HG02973 (cell line): ENCODE measurements at regions not wholly inside any gene's neighbourhood (a gene's known extent, or its start where the extent isn't known, plus 50 kb on each side); places are given as distances from the start of the nearest gene placed in this dataset.
A peak's percentile ranks its signal among the peaks of the same experiment; 100 is the strongest.
"Not testable (repeated sequence)": the region's sequence is repeated elsewhere in the genome, so short reads cannot be mapped to it uniquely, and the experiment has no call there.

Experiments
- ATAC-seq: cut with Tn5 transposase; IDR thresholded peaks from one replicate; pipeline ENCODE4 v1.9.1; 2021; ENCODE audit warnings: moderate library complexity; ENCODE audit not compliant: unreplicated experiment

DNA sequence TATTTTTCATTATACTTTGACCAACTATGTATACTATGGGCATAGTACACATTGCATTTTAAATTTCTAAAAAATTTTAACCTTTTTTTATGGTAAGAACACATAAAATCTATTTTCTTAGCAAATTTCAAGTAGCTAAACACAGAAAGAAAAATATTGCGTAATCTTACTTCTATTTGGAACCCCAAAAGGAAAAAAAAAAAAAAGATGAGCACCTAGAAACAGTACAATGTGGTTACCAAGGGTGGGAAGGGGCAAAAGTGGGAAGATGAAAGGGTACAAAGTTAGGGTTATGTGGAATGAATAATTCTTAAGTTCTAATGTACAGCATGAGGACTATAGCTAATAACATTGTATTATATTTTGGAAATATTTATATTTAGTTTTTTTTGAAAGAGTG lies 205.0 kb upstream of the EPHA4 start:
- no peak for ATAC-seq

GRCh38 chr2:221775096-221775495 lies 203.0 kb upstream of the EPHA4 start:
- ATAC-seq: no peak

- ATAC-seq: no peak
Observed at GRCh38 chr2:221774136-221774535, 202.0 kb upstream of the EPHA4 start.

DNA sequence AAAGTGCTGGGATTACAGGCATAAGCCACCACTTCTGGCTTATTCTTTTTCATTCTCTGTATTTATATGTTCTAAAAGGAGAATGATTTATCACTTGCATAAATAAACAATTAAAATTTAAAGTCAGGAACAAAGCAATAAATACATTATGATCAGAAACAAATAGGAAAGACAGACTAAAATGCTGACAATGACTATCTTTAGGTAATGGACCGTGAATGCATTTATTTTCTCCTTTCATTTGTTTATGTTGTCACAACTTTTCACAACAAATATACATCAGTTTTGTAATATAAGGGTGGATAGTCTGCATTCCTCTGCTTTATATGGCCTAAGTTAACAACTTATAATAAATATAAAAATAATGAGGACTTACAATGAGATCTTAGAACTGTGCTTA lies 199.2 kb upstream of the EPHA4 start:
- ATAC-seq: no peak

DNA sequence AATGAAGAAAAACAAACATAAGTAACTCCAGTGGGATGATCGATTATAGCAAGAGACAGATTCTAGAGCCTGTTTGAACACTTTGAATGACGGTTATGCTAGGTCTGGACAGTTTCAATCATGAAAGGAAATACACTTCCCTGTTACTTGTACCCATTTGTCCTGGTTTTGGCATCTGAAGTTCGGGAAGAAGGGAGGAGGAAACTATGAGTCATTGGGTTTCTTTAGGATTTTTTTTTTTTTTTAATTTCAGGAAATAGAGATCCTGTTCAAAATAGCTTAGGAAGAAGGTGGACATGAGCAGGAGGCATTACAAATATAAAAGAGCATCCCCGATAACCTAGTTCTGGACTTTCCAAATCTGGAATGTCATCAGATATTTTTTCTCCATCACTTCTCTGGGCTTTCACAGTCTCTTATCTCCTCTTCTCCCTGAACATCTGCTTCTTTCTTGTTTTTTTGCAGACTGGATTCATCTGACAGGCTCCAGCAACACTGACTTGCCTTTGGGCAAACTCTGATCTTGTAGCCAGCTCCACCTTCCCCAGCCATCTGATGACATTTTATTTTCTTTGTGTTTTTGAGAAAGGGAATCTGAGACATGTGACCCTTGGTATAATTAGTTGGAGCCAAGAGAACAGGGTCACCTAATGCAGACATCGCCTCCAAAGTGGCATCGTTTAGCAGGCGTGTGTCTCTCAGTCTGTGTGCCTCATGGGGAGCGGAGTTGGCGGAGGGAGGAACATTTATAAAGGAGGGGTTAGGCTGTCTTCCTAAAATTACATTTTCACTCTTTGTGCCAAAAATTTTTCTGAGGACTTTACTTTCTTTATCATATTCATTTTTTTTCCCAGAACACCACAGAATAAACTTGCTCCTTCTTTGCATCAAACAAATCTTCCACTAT lies 195.3 kb upstream of the EPHA4 start:
- ATAC-seq: no peak

DNA sequence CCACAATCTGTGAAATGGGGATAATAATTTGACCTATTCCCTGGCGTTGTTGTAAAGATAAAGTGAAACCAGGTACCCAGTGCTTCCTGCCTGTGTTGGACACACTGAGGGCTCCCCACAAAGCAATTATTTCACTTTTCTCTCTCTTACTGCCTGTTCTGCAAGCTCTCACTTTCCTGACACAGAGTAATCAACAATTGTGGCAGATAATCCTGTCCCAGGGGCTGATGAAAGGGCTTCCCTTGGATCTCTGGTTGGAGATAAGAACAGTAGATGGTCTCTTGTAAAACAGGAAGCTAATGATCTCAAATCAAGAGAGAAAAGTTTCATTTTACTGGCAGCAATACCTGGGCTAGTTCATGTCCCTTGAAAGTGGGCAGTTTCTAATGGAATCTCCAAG lies 190.4 kb upstream of the EPHA4 start:
- ATAC-seq: no peak

DNA sequence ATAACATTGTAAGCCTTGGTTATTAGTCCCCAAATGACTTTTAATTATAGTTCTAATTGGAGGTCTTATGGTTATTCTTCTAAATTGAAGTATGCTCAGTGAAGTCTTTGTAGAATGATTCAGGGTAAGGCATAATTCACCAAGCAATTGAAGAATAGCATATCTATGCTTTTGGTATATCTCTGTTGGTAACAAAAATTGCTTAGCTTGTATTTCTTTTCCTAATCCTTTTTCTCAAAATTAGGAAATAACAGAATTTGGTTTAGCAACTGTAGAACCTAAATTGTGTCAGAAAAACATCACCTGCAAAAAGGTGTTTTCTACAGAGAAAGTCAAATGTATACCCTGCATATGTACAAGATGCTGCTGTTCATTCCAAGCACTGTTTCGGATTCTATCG lies 189.2 kb upstream of the EPHA4 start:
- ATAC-seq: no peak

DNA sequence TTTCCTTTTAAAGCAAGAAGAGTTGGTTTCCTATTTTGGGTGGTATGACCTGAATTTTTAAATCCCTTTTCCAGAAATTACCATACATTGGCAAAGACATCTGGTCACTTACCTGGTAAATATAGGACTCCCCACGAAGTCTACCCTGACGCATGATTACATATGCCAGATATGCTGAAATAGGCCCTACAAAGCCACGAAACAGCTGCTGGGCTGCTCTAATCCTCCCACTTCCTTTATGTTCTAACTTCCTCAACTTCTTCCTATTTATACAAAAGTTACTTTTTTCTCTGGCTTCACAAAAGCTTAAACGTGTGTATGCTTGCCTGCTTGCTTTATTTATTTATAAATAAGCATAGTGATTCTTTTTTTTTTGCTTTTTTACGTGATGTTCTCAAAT lies 186.0 kb upstream of the EPHA4 start:
- ATAC-seq: no peak

GRCh38 chr2:221753401-221753800 lies 181.3 kb upstream of the EPHA4 start:
- ATAC-seq: no peak

GRCh38 chr2:221752781-221753180 lies 180.7 kb upstream of the EPHA4 start:
- ATAC-seq: no peak

DNA sequence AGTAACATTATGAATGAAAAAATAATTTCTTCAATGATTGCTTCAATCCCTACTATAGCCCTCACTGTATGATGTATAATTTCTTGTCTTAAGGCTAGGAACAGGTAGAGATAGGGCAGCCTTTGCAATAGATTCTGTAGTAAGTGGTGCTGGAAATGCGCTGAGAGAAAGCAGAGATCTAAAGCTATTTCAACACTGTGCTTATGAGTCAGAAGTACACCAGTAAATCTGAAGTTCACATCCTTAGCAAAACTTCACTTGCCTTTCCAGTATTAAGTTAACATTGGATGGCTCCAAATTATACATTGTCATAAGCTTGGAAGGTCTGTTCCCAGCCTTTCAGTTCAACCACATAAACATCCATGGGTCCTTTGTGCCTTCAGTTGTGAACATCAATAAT lies 178.2 kb upstream of the EPHA4 start:
- ATAC-seq: no peak

DNA sequence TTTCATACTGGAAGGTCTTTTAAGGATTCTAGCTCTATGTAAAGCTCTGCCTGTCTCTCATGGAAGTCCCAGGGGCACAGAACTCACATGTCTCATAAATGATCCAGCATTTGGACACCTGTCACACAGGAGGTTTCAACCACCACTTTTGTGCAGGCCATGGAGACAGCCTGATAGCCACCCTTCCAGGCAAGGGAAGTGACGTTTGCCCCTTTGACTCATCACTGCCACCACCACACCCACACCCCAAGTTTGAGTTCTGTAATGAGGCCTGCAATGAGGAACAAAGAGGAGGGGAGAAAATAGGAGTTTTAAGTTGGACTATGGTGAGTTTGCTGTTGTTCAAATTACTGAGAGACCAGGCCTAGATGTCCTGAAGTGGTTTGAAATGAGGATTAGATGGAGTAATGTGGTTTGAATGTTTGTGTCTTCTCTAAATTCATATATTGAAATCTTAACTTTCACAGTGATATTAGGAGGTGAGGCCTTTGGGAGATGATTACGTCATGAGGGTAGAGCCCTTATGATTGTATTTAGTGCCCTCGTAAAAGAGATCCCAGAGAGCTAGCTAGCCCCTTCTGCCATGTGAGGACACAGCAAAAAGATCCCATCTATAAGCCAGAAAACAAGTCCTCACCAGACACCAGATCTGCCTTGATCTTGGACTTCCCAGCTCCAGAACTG lies 175.3 kb upstream of the EPHA4 start:
- peak; percentile 96 for ATAC-seq

- no peak for ATAC-seq
Observed at GRCh38 chr2:221741496-221742211, 169.6 kb upstream of the EPHA4 start.

DNA sequence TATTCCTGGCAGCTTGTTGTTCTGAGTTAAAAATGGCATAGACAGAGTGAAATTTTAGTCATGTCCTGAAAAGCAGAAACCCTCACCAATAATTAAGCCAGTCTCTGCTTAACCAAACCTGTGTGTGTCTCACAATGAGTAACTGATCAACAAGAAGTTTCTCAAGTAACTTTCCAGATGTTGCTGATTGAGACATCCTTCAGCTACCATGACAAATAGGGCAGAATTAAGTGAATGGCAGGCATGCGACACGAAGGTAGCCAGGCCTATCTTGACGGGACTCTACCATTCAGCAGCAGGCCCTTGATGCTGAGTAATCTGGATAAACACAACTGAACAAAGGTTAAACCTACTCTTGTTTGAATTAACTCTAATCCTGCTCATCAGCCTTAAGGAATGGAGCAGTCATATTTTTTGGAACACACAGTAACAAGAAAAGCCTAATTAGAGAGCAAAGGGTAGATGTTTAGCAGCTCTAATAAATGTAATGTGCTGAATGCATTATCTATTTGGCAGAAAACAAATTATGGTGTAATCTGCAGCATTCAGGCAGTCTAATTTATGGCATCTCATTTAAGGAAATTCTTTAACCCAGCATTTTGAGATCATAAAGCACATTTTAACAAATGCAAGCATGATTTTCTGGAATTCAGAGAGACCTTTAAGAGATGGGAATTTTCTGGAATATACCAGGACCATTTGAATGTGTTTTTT lies 159.5 kb upstream of the EPHA4 start:
- ATAC-seq: peak; percentile 90

- ATAC-seq: no peak
Observed at GRCh38 chr2:221726894-221727513, 154.9 kb upstream of the EPHA4 start.

- no peak for ATAC-seq
Observed at GRCh38 chr2:221724631-221725203, 152.6 kb upstream of the EPHA4 start.

GRCh38 chr2:221724117-221724516 lies 152.0 kb upstream of the EPHA4 start:
- not testable (repeated sequence) for ATAC-seq

DNA sequence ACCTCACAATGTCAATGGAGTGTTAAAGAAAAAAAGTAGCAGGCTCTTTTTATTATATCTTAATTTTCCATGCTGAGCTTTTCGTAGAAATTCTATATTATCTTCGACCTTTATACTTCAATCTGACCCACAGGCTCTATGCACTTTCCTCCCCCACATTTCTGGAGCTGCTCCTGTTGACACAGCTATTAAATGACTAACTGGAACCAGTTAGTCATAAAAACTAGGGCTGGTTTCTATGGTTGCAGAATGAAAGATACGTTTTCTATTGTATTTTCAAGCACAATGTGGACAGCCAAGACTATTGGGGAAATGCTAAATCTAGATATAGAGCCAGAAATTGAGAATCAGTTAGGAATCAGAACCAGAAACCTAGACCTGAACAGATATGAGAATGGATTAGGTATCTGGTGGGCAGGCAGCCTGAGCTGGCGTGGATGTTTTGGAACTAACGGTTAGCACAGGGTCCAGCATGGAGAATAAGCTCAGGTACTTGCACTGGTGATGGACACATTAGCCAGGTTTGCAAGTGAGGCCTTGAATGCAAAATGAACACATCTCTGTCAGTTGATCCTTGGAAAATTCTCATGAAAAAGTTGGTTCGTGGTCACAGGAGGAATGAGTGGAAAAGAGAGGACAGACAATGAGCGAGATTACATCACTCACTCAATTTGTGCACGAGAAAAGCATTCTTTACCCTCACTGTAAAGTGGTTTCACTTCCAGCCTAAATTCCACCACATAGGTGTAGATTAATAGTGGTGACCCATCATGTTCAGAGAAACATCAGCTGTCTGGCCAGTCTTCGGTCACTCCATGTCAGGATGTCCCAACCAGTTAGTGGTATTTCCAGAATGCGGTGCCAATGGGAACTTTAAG lies 144.6 kb upstream of the EPHA4 start:
- ATAC-seq: no peak

DNA sequence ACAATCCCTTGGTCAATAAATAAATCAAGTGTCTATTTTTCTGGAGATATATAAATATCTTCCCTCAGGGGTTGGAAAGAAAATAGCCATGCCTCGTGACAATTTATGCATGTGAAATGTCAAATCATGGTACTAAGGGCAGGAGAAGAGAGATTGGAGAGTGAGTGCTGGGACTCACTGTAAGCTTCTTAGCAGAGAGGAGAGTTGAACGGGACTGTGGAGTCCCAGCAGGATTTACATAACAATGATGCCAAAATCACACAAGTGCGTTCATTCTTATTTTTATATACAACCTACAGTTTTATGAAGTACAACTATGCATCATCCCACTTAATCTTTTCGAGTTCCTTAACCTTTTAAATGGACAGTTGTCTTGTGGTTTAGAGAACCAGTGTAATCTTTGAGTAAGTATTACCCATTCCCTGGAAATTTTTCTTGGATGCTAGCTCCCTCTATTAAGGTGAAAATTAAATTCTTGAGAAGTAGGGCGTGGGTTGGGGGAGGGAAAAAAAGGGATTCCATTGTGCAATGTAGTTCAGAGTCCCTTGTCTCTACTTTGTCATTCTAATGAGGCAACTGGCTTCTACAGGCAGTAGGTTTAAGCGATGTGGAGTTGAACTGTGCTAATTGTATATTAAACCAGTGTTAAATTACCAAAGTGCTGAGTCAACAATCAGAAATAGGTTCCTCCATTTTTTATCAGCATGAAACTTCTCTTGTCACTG lies 143.6 kb upstream of the EPHA4 start:
- ATAC-seq: no peak
